OCI-LY7 (cell line): ENCODE measurements at regions not wholly inside any gene's neighbourhood (a gene's known extent, or its start where the extent isn't known, plus 50 kb on each side); places are given as distances from the start of the nearest gene placed in this dataset.
A peak's percentile ranks its signal among the peaks of the same experiment; 100 is the strongest.
"Not testable (repeated sequence)": the region's sequence is repeated elsewhere in the genome, so short reads cannot be mapped to it uniquely, and the experiment has no call there.

Experiments used
- BruUV-seq: library from RNA; stranded (reverse); fragments of 400-500 nt; replicated peaks from 2 replicates; lab custom pipeline; 2021; lab: Mats Ljungman, UMichigan
- CTCF ChIA-PET: fragments of 300-600 bp; sonication (Branson Sonifier 250); formaldehyde crosslinking; loops from one replicate; lab custom pipeline; 2022; ENCODE audit warnings: antibody characterized with exemption; ENCODE audit not compliant: unreplicated experiment; lab: Charles Lee
- POLR2A ChIA-PET: fragments of 300-600 bp; sonication (Branson Sonifier 250); formaldehyde crosslinking; loops from one replicate; lab custom pipeline; 2022; ENCODE audit warnings: antibody characterized with exemption; lab: Charles Lee
- DNase-seq: peaks from one replicate; pipeline ENCODE4 v3.0.0-alpha.2; 2015; ENCODE audit warnings: low spot score
- H2AFZ ChIP-seq: fragments of 200-600 bp; sonication (generic), shearing (Covaris generic); 2 replicates; pipeline ENCODE4 v1.6.1; 2014; ENCODE audit warnings: mild to moderate bottlenecking, antibody characterized with exemption, low read length, moderate library complexity
- H3K27ac ChIP-seq: fragments of 200-600 bp; sonication (generic); 2 replicates; pipeline ENCODE4 v1.5.1; 2014; ENCODE audit warnings: mixed run types, low read depth, mild to moderate bottlenecking, moderate library complexity, low read length, inconsistent platforms; ENCODE audit not compliant: poor library complexity, severe bottlenecking
- H3K36me3 ChIP-seq: fragments of 200-600 bp; sonication (generic); 2 replicates; pipeline ENCODE4 v1.6.1; 2014; ENCODE audit warnings: mild to moderate bottlenecking, antibody characterized with exemption, low read length, moderate library complexity, mixed read lengths; ENCODE audit not compliant: insufficient read depth
- H3K4me1 ChIP-seq: fragments of 200-600 bp; sonication (generic); 2 replicates; pipeline ENCODE4 v1.5.1; 2014; ENCODE audit warnings: mild to moderate bottlenecking, low read length; ENCODE audit not compliant: insufficient read depth, poor library complexity, severe bottlenecking
- H3K4me2 ChIP-seq: fragments of 200-600 bp; sonication (generic); 2 replicates; pipeline ENCODE4 v1.6.1; 2014; ENCODE audit warnings: mild to moderate bottlenecking, low read length
- H3K4me3 ChIP-seq: fragments of 200-600 bp; sonication (generic); 2 replicates; pipeline ENCODE4 v1.5.1; 2014; ENCODE audit warnings: mild to moderate bottlenecking, low read depth, low read length; ENCODE audit not compliant: poor library complexity, severe bottlenecking
- H3K79me2 ChIP-seq: fragments of 200-600 bp; sonication (generic); 2 replicates; pipeline ENCODE4 v1.6.1; 2016; ENCODE audit warnings: low read depth, mild to moderate bottlenecking, low read length, moderate library complexity, mixed read lengths; ENCODE audit not compliant: insufficient read depth
- H3K9me2 ChIP-seq: fragments of 200-600 bp; sonication (generic); 2 replicates; pipeline ENCODE4 v1.6.1; 2016; ENCODE audit warnings: mild to moderate bottlenecking, low read length, mixed read lengths; ENCODE audit not compliant: insufficient read depth
- H3K9me3 ChIP-seq: fragments of 200-600 bp; sonication (generic); 2 replicates; pipeline ENCODE4 v1.6.1; 2014; ENCODE audit warnings: mild to moderate bottlenecking, mixed run types, low read length, mixed read lengths
- H4K20me1 ChIP-seq: fragments of 200-600 bp; sonication (generic); 2 replicates; pipeline ENCODE4 v1.6.1; 2014; ENCODE audit warnings: mild to moderate bottlenecking, antibody characterized with exemption, low read length, moderate library complexity, mixed read lengths; ENCODE audit not compliant: insufficient read depth
- CTCF ChIP-seq: fragments of 200-600 bp; sonication (generic); conservative IDR thresholded peaks from 2 replicates; pipeline ENCODE4 v1.5.1; 2014; ENCODE audit warnings: mild to moderate bottlenecking, antibody characterized with exemption, low read length, moderate library complexity, mixed read lengths
- EZH2phosphoT487 ChIP-seq: fragments of 200-600 bp; sonication (generic); IDR thresholded peaks from 2 replicates; pipeline ENCODE4 v1.6.1; 2018; ENCODE audit warnings: low read depth, borderline replicate concordance, mild to moderate bottlenecking, mixed run types, antibody characterized with exemption, low read length, moderate library complexity, mixed read lengths
- intact Hi-C: fragments of 100-400 bp; cut with micrococcal nuclease; formaldehyde crosslinking; loops from one replicate; pipeline ENCODE4 v1.10.0; 2022; ENCODE audit not compliant: unreplicated experiment

- no TSS peak for BruUV-seq
- ChIA-PET CTCF (no interaction called here), POLR2A (interaction anchor here (1.3 to 3.2 kb wide), 4 partner anchors 12 to 42 kb away, joined by 3 to 8 read pairs (median 4); no protein-coding TSS in a partner anchor)
- H4K20me1 ChIP-seq: no peaks in the 10 kb centered on the region
- TF ChIP-seq CTCF: peak; percentile 80
- no peak for TF ChIP-seq EZH2phosphoT487
- H3K4me1 ChIP-seq: no peaks in the 10 kb centered on the region
- H3K79me2 ChIP-seq: no peaks in the 10 kb centered on the region
- DNase-seq: peak; percentile 45
- no peak overlapping the region for H3K27ac ChIP-seq
- no peak overlapping the region for H3K4me3 ChIP-seq
- no peak overlapping the region for H2AFZ ChIP-seq
- intact Hi-C loops: no loop called here
- H3K9me3 ChIP-seq: no peaks in the 10 kb centered on the region
- H3K36me3 ChIP-seq: no peaks in the 10 kb centered on the region
- no peaks in the 10 kb centered on the region for H3K9me2 ChIP-seq
- no peak overlapping the region for H3K4me2 ChIP-seq
Observed at GRCh38 chr1:117710710-117711109, 104.9 kb downstream of the TENT5C start.

GRCh38 chr1:117712621-117713020 lies 106.8 kb downstream of the TENT5C start:
- Histone ChIP-seq H2AFZ (no peak overlapping the region), H4K20me1 (no peaks in the 10 kb centered on the region), H3K4me1 (no peaks in the 10 kb centered on the region), H3K4me3 (no peak overlapping the region), H3K27ac (no peak overlapping the region), H3K4me2 (no peak overlapping the region), H3K9me3 (no peaks in the 10 kb centered on the region), H3K9me2 (no peaks in the 10 kb centered on the region), H3K36me3 (no peaks in the 10 kb centered on the region), H3K79me2 (no peaks in the 10 kb centered on the region)
- BruUV-seq: no TSS peak
- intact Hi-C loops: no loop called here
- DNase-seq: no peak
- ChIA-PET POLR2A (no interaction called here), CTCF (interaction anchor here (1.0 kb wide), 1 partner anchor 121 kb away, joined by 3 read pairs; no protein-coding TSS in a partner anchor)
- TF ChIP-seq EZH2phosphoT487 (no peak), CTCF (no peak)

- Histone ChIP-seq H3K79me2 (no peaks in the 10 kb centered on the region), H4K20me1 (no peaks in the 10 kb centered on the region), H2AFZ (no peak overlapping the region), H3K27ac (no peak overlapping the region), H3K4me1 (peaks cover 7% of the 10 kb centered on the region), H3K4me3 (no peak overlapping the region), H3K4me2 (no peak overlapping the region), H3K36me3 (no peaks in the 10 kb centered on the region), H3K9me3 (0 out of 2 replicates have a peak, but pooled peaks cover 5% of the 10 kb centered on the region), H3K9me2 (no peaks in the 10 kb centered on the region)
- POLR2A ChIA-PET: interaction anchor here (0.7 kb wide), 1 partner anchor 13 kb away, joined by 3 read pairs; no protein-coding TSS in a partner anchor
- DNase-seq: no peak
- intact Hi-C loops: no loop called here
- CTCF ChIA-PET: no interaction called here
- TF ChIP-seq CTCF (no peak), EZH2phosphoT487 (no peak)
- no TSS peak for BruUV-seq
Observed at GRCh38 chr1:117714546-117714945, 108.7 kb downstream of the TENT5C start.

GRCh38 chr1:117716030-117716429 lies 110.2 kb downstream of the TENT5C start:
- not testable (repeated sequence) for BruUV-seq

More at GRCh38 chr1:117716030-117716429, 110.2 kb downstream of the TENT5C start:
- H3K36me3 ChIP-seq, H3K4me3 ChIP-seq, H3K79me2 ChIP-seq, DNase-seq, H3K9me2 ChIP-seq, H2AFZ ChIP-seq, intact Hi-C loops, H4K20me1 ChIP-seq, H3K27ac ChIP-seq, H3K9me3 ChIP-seq, H3K4me2 ChIP-seq, CTCF ChIA-PET, H3K4me1 ChIP-seq, POLR2A ChIA-PET: not testable (repeated sequence)
